ENCODE measurements at regions not wholly inside any gene's neighbourhood (a gene's known extent, or its start where the extent isn't known, plus 50 kb on each side); places are given as distances from the start of the nearest gene placed in this dataset.

- TF ChIP-seq CTCF (IDR thresholded peaks at IDR 0.05), result no peak
- TF ChIP-seq POLR2A (IDR thresholded peaks at IDR 0.05), result no peak
- TF ChIP-seq EP300 (IDR thresholded peaks at IDR 0.05), result no peak
Measured at GRCh38 chr18:54720620-54721019, 107.7 kb upstream of the RAB27B start.

All from stomach (tissue), 4 donors.